Lower lobe of right lung (tissue), 2 donors: ENCODE measurements at regions not wholly inside any gene's neighbourhood (a gene's known extent, or its start where the extent isn't known, plus 50 kb on each side); places are given as distances from the start of the nearest gene placed in this dataset.

Experiments
- ATAC-seq, 2 donors: fragments of 200-7000 bp; cut with Tn5 transposase; one replicate each; pipeline ENCODE4 v1.9.1; 2020 to 2022; ENCODE audit warnings: mild to moderate bottlenecking in 2 of 2, moderate library complexity in 2 of 2
- DNase-seq: peaks from one replicate; pipeline ENCODE4 v3.0.0-alpha.2; 2020
- H3K27ac ChIP-seq: fragments of 200-600 bp; one replicate; pipeline ENCODE4 v1.8.0; 2022
- H3K27me3 ChIP-seq: fragments of 200-600 bp; one replicate; pipeline ENCODE4 v1.8.0; 2022; ENCODE audit warnings: low read depth
- H3K36me3 ChIP-seq: fragments of 200-600 bp; one replicate; pipeline ENCODE4 v1.8.0; 2022; ENCODE audit warnings: mild to moderate bottlenecking
- H3K4me1 ChIP-seq: fragments of 200-600 bp; one replicate; pipeline ENCODE4 v1.8.0; 2022
- H3K4me3 ChIP-seq: fragments of 200-600 bp; one replicate; pipeline ENCODE4 v1.8.0; 2022; ENCODE audit warnings: mild to moderate bottlenecking
- H3K9me3 ChIP-seq: fragments of 200-600 bp; one replicate; pipeline ENCODE4 v1.8.0; 2022
- CTCF ChIP-seq: fragments of 200-600 bp; IDR thresholded peaks from one replicate; pipeline ENCODE4 v1.8.0; 2022; ENCODE audit warnings: antibody characterized with exemption, mild to moderate bottlenecking
- intact Hi-C: fragments of 100-400 bp; cut with DNase I; formaldehyde crosslinking; loops from one replicate; pipeline ENCODE4 v1.11.0; 2022
- donor health status: DM: no; HTN: yes; CAD: no; lungs with severe emphysema.

- Histone ChIP-seq H3K27ac (no peak overlapping the region), H3K4me3 (no peak overlapping the region), H3K36me3 (no peaks in the 10 kb centered on the region), H3K4me1 (no peaks in the 10 kb centered on the region), H3K27me3 (no peaks in the 10 kb centered on the region), H3K9me3 (no peaks in the 10 kb centered on the region)
- no peak for TF ChIP-seq CTCF
- ATAC-seq (no peak), DNase-seq (no peak)
- intact Hi-C loops, result no loop called here
Observed at GRCh38 chr1:81382561-81382960, 418.2 kb upstream of the ADGRL2 start.

GRCh38 chr1:81381881-81382280 lies 418.9 kb upstream of the ADGRL2 start:
- Histone ChIP-seq H3K9me3 (no peaks in the 10 kb centered on the region), H3K4me3 (no peak overlapping the region), H3K36me3 (no peaks in the 10 kb centered on the region), H3K27ac (no peak overlapping the region), H3K27me3 (no peaks in the 10 kb centered on the region), H3K4me1 (no peaks in the 10 kb centered on the region)
- TF ChIP-seq CTCF, result no peak
- intact Hi-C loops, result no loop called here
- ATAC-seq (no peak), DNase-seq (no peak)

- DNase-seq, result no peak
- no peak for ATAC-seq
- no peaks in the 10 kb centered on the region for H3K4me1 ChIP-seq
- no peaks in the 10 kb centered on the region for H3K27me3 ChIP-seq
- intact Hi-C loops, result no loop called here
- H3K9me3 ChIP-seq, result no peaks in the 10 kb centered on the region
- H3K27ac ChIP-seq, result no peak overlapping the region
- H3K4me3 ChIP-seq, result no peak overlapping the region
- TF ChIP-seq CTCF, result no peak
- no peaks in the 10 kb centered on the region for H3K36me3 ChIP-seq
Observed at GRCh38 chr1:81380436-81380835, 420.3 kb upstream of the ADGRL2 start.

GRCh38 chr1:81379430-81379829 lies 421.3 kb upstream of the ADGRL2 start:
- Histone ChIP-seq H3K9me3 (no peaks in the 10 kb centered on the region), H3K36me3 (no peaks in the 10 kb centered on the region), H3K4me1 (no peaks in the 10 kb centered on the region), H3K4me3 (no peak overlapping the region), H3K27me3 (no peaks in the 10 kb centered on the region), H3K27ac (no peak overlapping the region)
- DNase-seq (no peak), ATAC-seq (no peak)
- TF ChIP-seq CTCF, result no peak
- intact Hi-C loops, result no loop called here

- no peak overlapping the region for H3K4me3 ChIP-seq
- no peak for ATAC-seq
- TF ChIP-seq CTCF, result no peak
- DNase-seq, result no peak
- H3K27me3 ChIP-seq, result no peaks in the 10 kb centered on the region
- no peaks in the 10 kb centered on the region for H3K36me3 ChIP-seq
- H3K9me3 ChIP-seq, result no peaks in the 10 kb centered on the region
- intact Hi-C loops, result no loop called here
- no peaks in the 10 kb centered on the region for H3K4me1 ChIP-seq
- no peak overlapping the region for H3K27ac ChIP-seq
Observed at GRCh38 chr1:81377406-81377805, 423.3 kb upstream of the ADGRL2 start.

- Histone ChIP-seq H3K4me3 (no peak overlapping the region), H3K27me3 (no peaks in the 10 kb centered on the region), H3K36me3 (no peaks in the 10 kb centered on the region), H3K4me1 (no peaks in the 10 kb centered on the region), H3K27ac (no peak overlapping the region), H3K9me3 (no peaks in the 10 kb centered on the region)
- intact Hi-C loops, result no loop called here
- no peak for TF ChIP-seq CTCF
- DNase-seq, result no peak
- ATAC-seq, result no peak
Observed at GRCh38 chr1:81375884-81376548, 424.7 kb upstream of the ADGRL2 start.
